CD4-positive, alpha-beta T cell (primary cell): ENCODE measurements at regions not wholly inside any gene's neighbourhood (a gene's known extent, or its start where the extent isn't known, plus 50 kb on each side); places are given as distances from the start of the nearest gene placed in this dataset.

Source experiments
- ATAC-seq: fragments of 200-7000 bp; cut with Tn5 transposase; one replicate; pipeline ENCODE4 v1.10.0; 2022; ENCODE audit warnings: mild to moderate bottlenecking; ENCODE audit not compliant: poor library complexity
- CTCF ChIA-PET: fragments of 350-600 bp; sonication (Branson Sonifier 250); formaldehyde crosslinking; loops from one replicate; lab custom pipeline; 2021; ENCODE audit warnings: antibody characterized with exemption, inconsistent platforms; lab: Charles Lee
- POLR2A ChIA-PET: fragments of 350-600 bp; sonication (Branson Sonifier 250); formaldehyde crosslinking; loops from one replicate; lab custom pipeline; 2021; ENCODE audit warnings: antibody characterized with exemption, inconsistent platforms; lab: Charles Lee
- DNase-seq, 14 experiments: peaks; one replicate each; pipeline ENCODE4 v3.0.0-alpha.2; 2013 to 2020; ENCODE audit warnings: mixed read lengths in 2 of 14
- H3K27ac ChIP-seq, 2 donors: one replicate each; pipeline versions ENCODE4 v1.5.1 to v1.7.0; 2013; ENCODE audit warnings: low read length in 2 of 2, low read depth in 1 of 2, mild to moderate bottlenecking in 1 of 2
- H3K27me3 ChIP-seq, 2 experiments: 1 replicate in 1 of 2; 2 replicates in 1 of 2; pipeline versions ENCODE4 v1.6.1 to v1.7.0; 2013; ENCODE audit warnings: low read length in 2 of 2, control low read depth in 1 of 2, mild to moderate bottlenecking in 1 of 2, moderate library complexity in 1 of 2; ENCODE audit not compliant: insufficient read depth in 2 of 2, control insufficient read depth in 1 of 2
- H3K36me3 ChIP-seq: one replicate; pipeline ENCODE4 v1.6.1; 2013; ENCODE audit warnings: low read length, control low read depth; ENCODE audit not compliant: insufficient read depth
- H3K4me1 ChIP-seq: one replicate; pipeline ENCODE4 v1.6.1; 2013; ENCODE audit warnings: low read length, control low read depth; ENCODE audit not compliant: insufficient read depth
- H3K4me3 ChIP-seq: one replicate; pipeline ENCODE4 v1.5.1; 2013; ENCODE audit warnings: mild to moderate bottlenecking, low read length, moderate library complexity
- H3K9me3 ChIP-seq, 2 experiments: 1 replicate in 1 of 2; 2 replicates in 1 of 2; pipeline versions ENCODE4 v1.6.1 to v1.7.0; 2013; ENCODE audit warnings: low read length in 2 of 2, mild to moderate bottlenecking in 2 of 2, control low read depth in 1 of 2, moderate library complexity in 1 of 2; ENCODE audit not compliant: control insufficient read depth in 1 of 2, insufficient read depth in 1 of 2
- H3K27ac Mint-ChIP-seq: one replicate; pipeline ENCODE4 v1.8.0; 2020; ENCODE audit warnings: mixed read lengths
- H3K27me3 Mint-ChIP-seq: one replicate; pipeline ENCODE4 v1.8.0; 2021; ENCODE audit warnings: mixed read lengths
- H3K36me3 Mint-ChIP-seq: one replicate; pipeline ENCODE4 v1.8.0; 2021; ENCODE audit warnings: low read depth, mixed read lengths
- H3K4me1 Mint-ChIP-seq: one replicate; pipeline ENCODE4 v1.8.0; 2021; ENCODE audit warnings: low read depth, mixed read lengths
- H3K4me3 Mint-ChIP-seq: one replicate; pipeline ENCODE4 v1.8.0; 2020; ENCODE audit warnings: mild to moderate bottlenecking, mixed read lengths
- H3K9me3 Mint-ChIP-seq: one replicate; pipeline ENCODE4 v1.8.0; 2020; ENCODE audit warnings: mixed read lengths
- intact Hi-C, 2 experiments: fragments of 100-400 bp; cut with DNase I in 1 of 2; cut with micrococcal nuclease in 1 of 2; formaldehyde crosslinking; loops; one replicate each; pipeline versions ENCODE4 v1.15.1 to v1.9.0; 2023 to 2025; cut with DNase I, micrococcal nuclease
- TF ChIP-seq, protein P1 (sequence below): fragments of 200-600 bp; IDR thresholded peaks from one replicate; pipeline ENCODE4 v1.8.0; 2022; ENCODE audit warnings: antibody characterized with exemption, mild to moderate bottlenecking

DNA sequence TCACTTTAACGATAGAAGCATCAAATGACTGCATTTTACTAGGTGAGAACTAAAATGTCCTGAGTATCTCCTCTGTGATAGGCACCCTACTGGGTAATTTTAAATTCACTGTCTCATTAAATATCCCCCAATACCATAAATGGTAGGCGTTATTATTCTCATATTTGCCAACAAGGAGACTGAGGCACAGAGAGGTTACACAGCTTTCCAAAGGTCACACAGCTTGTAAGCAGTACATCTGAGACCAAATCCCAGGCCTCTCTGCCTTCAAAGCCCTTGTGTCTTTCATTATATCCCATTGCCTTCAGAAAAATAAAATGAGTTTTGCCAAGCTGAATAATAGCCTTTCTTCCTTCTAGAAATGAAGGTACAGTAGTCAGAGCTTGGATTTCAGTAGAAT lies 502.6 kb downstream of the HAPSTR1 start:
- TF ChIP-seq, protein P1, sequence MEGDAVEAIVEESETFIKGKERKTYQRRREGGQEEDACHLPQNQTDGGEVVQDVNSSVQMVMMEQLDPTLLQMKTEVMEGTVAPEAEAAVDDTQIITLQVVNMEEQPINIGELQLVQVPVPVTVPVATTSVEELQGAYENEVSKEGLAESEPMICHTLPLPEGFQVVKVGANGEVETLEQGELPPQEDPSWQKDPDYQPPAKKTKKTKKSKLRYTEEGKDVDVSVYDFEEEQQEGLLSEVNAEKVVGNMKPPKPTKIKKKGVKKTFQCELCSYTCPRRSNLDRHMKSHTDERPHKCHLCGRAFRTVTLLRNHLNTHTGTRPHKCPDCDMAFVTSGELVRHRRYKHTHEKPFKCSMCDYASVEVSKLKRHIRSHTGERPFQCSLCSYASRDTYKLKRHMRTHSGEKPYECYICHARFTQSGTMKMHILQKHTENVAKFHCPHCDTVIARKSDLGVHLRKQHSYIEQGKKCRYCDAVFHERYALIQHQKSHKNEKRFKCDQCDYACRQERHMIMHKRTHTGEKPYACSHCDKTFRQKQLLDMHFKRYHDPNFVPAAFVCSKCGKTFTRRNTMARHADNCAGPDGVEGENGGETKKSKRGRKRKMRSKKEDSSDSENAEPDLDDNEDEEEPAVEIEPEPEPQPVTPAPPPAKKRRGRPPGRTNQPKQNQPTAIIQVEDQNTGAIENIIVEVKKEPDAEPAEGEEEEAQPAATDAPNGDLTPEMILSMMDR, result no peak
- ATAC-seq (no peak), DNase-seq (no peak)
- H3K27ac Mint-ChIP-seq, result no peak overlapping the region
- Histone ChIP-seq H3K27me3 (no peaks in the 10 kb centered on the region), H3K36me3 (no peaks in the 10 kb centered on the region), H3K27ac (no peak overlapping the region), H3K4me3 (no peak overlapping the region), H3K9me3 (peaks cover 0 to 4% of the 10 kb centered on the region in 2 experiments), H3K4me1 (no peaks in the 10 kb centered on the region)
- intact Hi-C loops, result no loop called here
- H3K36me3 Mint-ChIP-seq, result no peaks in the 10 kb centered on the region
- POLR2A ChIA-PET, result no interaction called here
- no peak overlapping the region for H3K4me3 Mint-ChIP-seq
- CTCF ChIA-PET, result no interaction called here
- peaks cover 3% of the 10 kb centered on the region for H3K9me3 Mint-ChIP-seq
- H3K27me3 Mint-ChIP-seq, result peaks cover 4% of the 10 kb centered on the region
- H3K4me1 Mint-ChIP-seq, result no peaks in the 10 kb centered on the region

DNA sequence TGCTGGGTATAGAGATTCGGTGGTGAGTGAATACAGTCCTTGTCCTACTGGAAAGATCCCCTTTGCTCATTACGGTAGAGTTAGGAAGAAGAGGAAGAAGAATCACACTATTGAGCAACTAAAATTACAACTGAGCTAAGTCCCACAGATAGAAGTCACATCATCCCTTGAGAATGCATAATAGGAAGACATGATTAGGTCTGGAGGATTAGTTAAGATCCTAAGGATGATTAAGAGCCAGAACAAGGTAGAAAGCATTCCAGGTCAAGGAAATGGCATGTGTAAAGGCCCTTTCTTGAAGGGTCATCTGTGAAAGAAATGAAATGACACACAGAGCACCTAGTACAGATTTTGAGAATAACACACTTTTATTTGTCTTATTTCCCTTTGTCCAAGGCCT lies 503.5 kb downstream of the HAPSTR1 start:
- peaks cover 3% of the 10 kb centered on the region for H3K9me3 Mint-ChIP-seq
- Histone ChIP-seq H3K27ac (no peak overlapping the region), H3K36me3 (no peaks in the 10 kb centered on the region), H3K4me1 (no peaks in the 10 kb centered on the region), H3K4me3 (no peak overlapping the region), H3K27me3 (no peaks in the 10 kb centered on the region), H3K9me3 (peaks cover 0 to 4% of the 10 kb centered on the region in 2 experiments)
- ChIA-PET POLR2A (no interaction called here), CTCF (no interaction called here)
- TF ChIP-seq, protein P1, result no peak
- DNase-seq (no peak), ATAC-seq (no peak)
- no peak overlapping the region for H3K4me3 Mint-ChIP-seq
- no peaks in the 10 kb centered on the region for H3K4me1 Mint-ChIP-seq
- no peaks in the 10 kb centered on the region for H3K36me3 Mint-ChIP-seq
- H3K27ac Mint-ChIP-seq, result no peak overlapping the region
- H3K27me3 Mint-ChIP-seq, result peaks cover 4% of the 10 kb centered on the region
- intact Hi-C loops, result no loop called here

DNA sequence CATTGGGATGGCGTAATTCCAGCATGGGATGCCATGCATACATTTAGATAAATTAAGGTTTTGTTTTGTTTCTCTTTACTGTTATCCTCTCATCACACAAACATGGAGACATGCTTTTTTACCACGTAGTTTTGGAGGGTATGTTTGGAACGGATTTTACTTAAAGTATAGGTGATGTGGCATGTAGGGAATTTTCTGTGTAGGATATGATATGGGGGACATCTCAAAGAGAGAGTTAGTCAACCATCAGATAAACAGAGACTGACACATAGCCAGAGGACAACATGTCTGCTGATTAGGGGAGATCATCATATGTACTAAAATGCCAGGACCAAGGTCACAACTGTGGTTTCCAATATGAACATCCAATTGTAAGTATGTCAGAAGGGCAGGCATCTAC lies 503.9 kb downstream of the HAPSTR1 start:
- TF ChIP-seq, protein P1, result no peak
- Histone ChIP-seq H3K4me3 (no peak overlapping the region), H3K36me3 (no peaks in the 10 kb centered on the region), H3K27me3 (no peaks in the 10 kb centered on the region), H3K4me1 (no peaks in the 10 kb centered on the region), H3K9me3 (no peaks in the 10 kb centered on the region), H3K27ac (no peak overlapping the region)
- peaks cover 4% of the 10 kb centered on the region for H3K27me3 Mint-ChIP-seq
- no peak overlapping the region for H3K27ac Mint-ChIP-seq
- ChIA-PET CTCF (no interaction called here), POLR2A (no interaction called here)
- DNase-seq (no peak), ATAC-seq (no peak)
- intact Hi-C loops, result no loop called here
- no peaks in the 10 kb centered on the region for H3K4me1 Mint-ChIP-seq
- H3K9me3 Mint-ChIP-seq, result peaks cover 1% of the 10 kb centered on the region
- H3K36me3 Mint-ChIP-seq, result no peaks in the 10 kb centered on the region
- H3K4me3 Mint-ChIP-seq, result no peak overlapping the region
